Neural cell (in vitro differentiated cells): ENCODE measurements at regions not wholly inside any gene's neighbourhood (a gene's known extent, or its start where the extent isn't known, plus 50 kb on each side); places are given as distances from the start of the nearest gene placed in this dataset.

Source experiments
- EP300 ChIP-seq: fragments of 450-650 bp; conservative IDR thresholded peaks from 2 replicates; pipeline ENCODE4 v1.6.1; 2014; ENCODE audit warnings: antibody characterized with exemption, mild to moderate bottlenecking, moderate library complexity; ENCODE audit not compliant: poor library complexity, severe bottlenecking
- EZH2 ChIP-seq: fragments of 200-600, 300-800 bp; shearing (Covaris generic), sonication (generic); IDR thresholded peaks from 2 replicates; pipeline ENCODE4 v1.6.1; 2014; ENCODE audit warnings: antibody characterized with exemption, low read length, borderline replicate concordance, mild to moderate bottlenecking; ENCODE audit not compliant: insufficient read depth, poor library complexity, severe bottlenecking
- MXI1 ChIP-seq: fragments of 450-650 bp; conservative IDR thresholded peaks from 2 replicates; pipeline ENCODE4 v1.6.1; 2014; ENCODE audit warnings: antibody characterized with exemption, mild to moderate bottlenecking; ENCODE audit not compliant: poor library complexity, severe bottlenecking
- POLR2AphosphoS5 ChIP-seq: IDR thresholded peaks from 2 replicates; pipeline ENCODE4 v1.6.1; 2012
- RAD21 ChIP-seq: fragments of 450-650 bp; conservative IDR thresholded peaks from 2 replicates; pipeline ENCODE4 v1.6.1; 2014; ENCODE audit warnings: antibody characterized with exemption, mild to moderate bottlenecking, moderate library complexity
- REST ChIP-seq: IDR thresholded peaks from 2 replicates; pipeline ENCODE4 v1.6.1; 2012; ENCODE audit warnings: borderline replicate concordance
- TF ChIP-seq, protein P1 (sequence below): fragments of 450-650 bp; IDR thresholded peaks from 2 replicates; pipeline ENCODE4 v1.5.1; 2014; ENCODE audit warnings: antibody characterized with exemption, mild to moderate bottlenecking, moderate library complexity; ENCODE audit not compliant: poor library complexity, severe bottlenecking

- TF ChIP-seq MXI1: no peak
- TF ChIP-seq POLR2AphosphoS5: no peak
- TF ChIP-seq, protein P1, sequence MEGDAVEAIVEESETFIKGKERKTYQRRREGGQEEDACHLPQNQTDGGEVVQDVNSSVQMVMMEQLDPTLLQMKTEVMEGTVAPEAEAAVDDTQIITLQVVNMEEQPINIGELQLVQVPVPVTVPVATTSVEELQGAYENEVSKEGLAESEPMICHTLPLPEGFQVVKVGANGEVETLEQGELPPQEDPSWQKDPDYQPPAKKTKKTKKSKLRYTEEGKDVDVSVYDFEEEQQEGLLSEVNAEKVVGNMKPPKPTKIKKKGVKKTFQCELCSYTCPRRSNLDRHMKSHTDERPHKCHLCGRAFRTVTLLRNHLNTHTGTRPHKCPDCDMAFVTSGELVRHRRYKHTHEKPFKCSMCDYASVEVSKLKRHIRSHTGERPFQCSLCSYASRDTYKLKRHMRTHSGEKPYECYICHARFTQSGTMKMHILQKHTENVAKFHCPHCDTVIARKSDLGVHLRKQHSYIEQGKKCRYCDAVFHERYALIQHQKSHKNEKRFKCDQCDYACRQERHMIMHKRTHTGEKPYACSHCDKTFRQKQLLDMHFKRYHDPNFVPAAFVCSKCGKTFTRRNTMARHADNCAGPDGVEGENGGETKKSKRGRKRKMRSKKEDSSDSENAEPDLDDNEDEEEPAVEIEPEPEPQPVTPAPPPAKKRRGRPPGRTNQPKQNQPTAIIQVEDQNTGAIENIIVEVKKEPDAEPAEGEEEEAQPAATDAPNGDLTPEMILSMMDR: no peak
- no peak for TF ChIP-seq EP300
- TF ChIP-seq RAD21: no peak
- no peak for TF ChIP-seq REST
- no peak for TF ChIP-seq EZH2
These were observed 1306.7 kb upstream of the CELF4 start for GRCh38 chr18:38872342-38872741.
